HUES64 (cell line): ENCODE measurements at regions not wholly inside any gene's neighbourhood (a gene's known extent, or its start where the extent isn't known, plus 50 kb on each side); places are given as distances from the start of the nearest gene placed in this dataset.

Source experiments
- H3K27ac ChIP-seq: 2 replicates; pipeline ENCODE4 v1.7.0; 2013; ENCODE audit warnings: low read depth, low read length, inconsistent platforms
- H3K27me3 ChIP-seq: 2 replicates; pipeline ENCODE4 v1.6.1; 2013; ENCODE audit warnings: mild to moderate bottlenecking, low read length; ENCODE audit not compliant: insufficient read depth
- H3K36me3 ChIP-seq: 2 replicates; pipeline ENCODE4 v1.6.1; 2013; ENCODE audit warnings: mild to moderate bottlenecking, low read length; ENCODE audit not compliant: insufficient read depth
- H3K4me1 ChIP-seq: 2 replicates; pipeline ENCODE4 v1.6.1; 2013; ENCODE audit warnings: mild to moderate bottlenecking, low read length, moderate library complexity; ENCODE audit not compliant: insufficient read depth
- H3K4me3 ChIP-seq: 2 replicates; pipeline ENCODE4 v1.5.1; 2013; ENCODE audit warnings: mild to moderate bottlenecking, low read length, moderate library complexity
- H3K9ac ChIP-seq: 2 replicates; pipeline ENCODE4 v1.6.1; 2013; ENCODE audit warnings: mild to moderate bottlenecking, low read depth, low read length
- H3K9me3 ChIP-seq: 2 replicates; pipeline ENCODE4 v1.6.1; 2013; ENCODE audit warnings: low read depth, low read length; ENCODE audit not compliant: insufficient read depth
- WGBS: fragments of 150-250, 120-280 bp; methylation state at CpG from one replicate; pipeline ENCODE4 v1.1.7; 2013; ENCODE audit warnings: missing lambda C conversion rate; 5-methylcytosine and 5-hydroxymethylcytosine counted together

GRCh38 chr6:92566632-92567031 lies 852.7 kb downstream of the EPHA7 start:
- WGBS, result 90% methylated on average over 3 of the region's 4 CpGs
- Histone ChIP-seq H3K36me3 (no peaks in the 10 kb centered on the region), H3K9ac (no peak overlapping the region), H3K4me3 (no peak overlapping the region), H3K4me1 (no peaks in the 10 kb centered on the region), H3K27me3 (no peaks in the 10 kb centered on the region), H3K9me3 (no peaks in the 10 kb centered on the region), H3K27ac (no peak overlapping the region)

GRCh38 chr6:92564376-92564775 lies 855.0 kb downstream of the EPHA7 start:
- Histone ChIP-seq H3K27ac (no peak overlapping the region), H3K36me3 (no peaks in the 10 kb centered on the region)

DNA sequence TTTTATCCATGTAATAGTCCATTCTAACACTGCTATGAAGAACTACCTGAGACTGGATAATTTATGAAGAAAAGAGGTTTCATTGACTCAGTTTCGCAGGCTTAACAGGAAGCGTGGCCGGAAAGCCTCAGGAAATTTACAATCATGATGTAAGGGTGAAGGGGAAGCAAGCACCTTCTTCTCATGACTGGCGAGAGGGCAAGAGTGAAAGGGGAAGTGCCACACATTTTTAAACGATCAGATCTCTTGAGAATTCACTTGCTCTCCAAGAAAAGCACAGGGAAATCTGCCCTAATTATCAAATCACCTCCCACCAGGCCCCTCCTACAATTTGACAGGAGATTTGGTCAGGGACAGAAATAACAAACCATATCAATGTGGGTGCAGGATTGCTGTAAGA lies 859.7 kb downstream of the EPHA7 start:
- 68% methylated on average over 5 of the region's 5 CpGs for WGBS
- Histone ChIP-seq H3K27me3 (no peaks in the 10 kb centered on the region), H3K36me3 (no peaks in the 10 kb centered on the region), H3K27ac (no peak overlapping the region), H3K9ac (no peak overlapping the region), H3K4me1 (no peaks in the 10 kb centered on the region), H3K4me3 (no peak overlapping the region), H3K9me3 (no peaks in the 10 kb centered on the region)

More at GRCh38 chr6:92564376-92564775, 855.0 kb downstream of the EPHA7 start:
- H3K4me1 ChIP-seq, result no peaks in the 10 kb centered on the region
- no peak overlapping the region for H3K9ac ChIP-seq
- no peak overlapping the region for H3K4me3 ChIP-seq
- no peaks in the 10 kb centered on the region for H3K27me3 ChIP-seq
- 94% methylated on average over 3 of the region's 3 CpGs for WGBS
- H3K9me3 ChIP-seq, result no peaks in the 10 kb centered on the region

GRCh38 chr6:92559003-92559402 lies 860.4 kb downstream of the EPHA7 start:
- H3K27ac ChIP-seq, result no peak overlapping the region
- no peaks in the 10 kb centered on the region for H3K4me1 ChIP-seq
- H3K36me3 ChIP-seq, result no peaks in the 10 kb centered on the region
- no peaks in the 10 kb centered on the region for H3K9me3 ChIP-seq
- no peak overlapping the region for H3K9ac ChIP-seq
- 97% methylated on average over 2 of the region's 2 CpGs for WGBS
- no peak overlapping the region for H3K4me3 ChIP-seq
- no peaks in the 10 kb centered on the region for H3K27me3 ChIP-seq

GRCh38 chr6:92550501-92550900 lies 868.9 kb downstream of the EPHA7 start:
- no peaks in the 10 kb centered on the region for H3K9me3 ChIP-seq
- H3K4me3 ChIP-seq, result no peak overlapping the region
- no peaks in the 10 kb centered on the region for H3K4me1 ChIP-seq
- H3K36me3 ChIP-seq, result no peaks in the 10 kb centered on the region
- no peak overlapping the region for H3K9ac ChIP-seq
- WGBS, result 93% methylated on average over 1 of the region's 1 CpG
- no peaks in the 10 kb centered on the region for H3K27me3 ChIP-seq
- H3K27ac ChIP-seq, result no peak overlapping the region

DNA sequence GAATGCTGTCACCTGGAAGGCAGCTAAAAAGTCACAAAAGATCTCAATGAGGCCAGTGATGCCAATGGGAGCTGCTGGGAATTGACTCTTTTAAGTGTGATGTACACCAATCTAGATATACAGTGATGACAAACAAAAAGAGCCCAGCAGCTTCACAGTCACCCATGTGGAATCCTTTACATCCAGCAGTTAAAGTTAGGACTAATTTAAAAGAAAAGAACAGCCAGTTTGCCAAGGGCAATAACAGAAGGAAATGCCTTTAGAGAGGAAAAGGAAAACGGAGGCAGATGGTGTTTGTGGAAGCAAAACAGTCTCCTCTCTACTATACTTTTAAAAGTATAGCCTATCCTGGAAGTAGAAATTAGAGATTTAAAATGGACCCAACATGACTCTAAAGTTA lies 873.5 kb downstream of the EPHA7 start:
- H3K36me3 ChIP-seq, result no peaks in the 10 kb centered on the region
- no peaks in the 10 kb centered on the region for H3K4me1 ChIP-seq
- no CpG with 5 or more reads among the region's 1 CpG for WGBS
- no peak overlapping the region for H3K4me3 ChIP-seq
- no peak overlapping the region for H3K27ac ChIP-seq
- no peaks in the 10 kb centered on the region for H3K9me3 ChIP-seq
- no peaks in the 10 kb centered on the region for H3K27me3 ChIP-seq
- H3K9ac ChIP-seq, result no peak overlapping the region

- Histone ChIP-seq H3K4me3 (no peak overlapping the region), H3K9ac (no peak overlapping the region), H3K4me1 (no peaks in the 10 kb centered on the region), H3K27ac (no peak overlapping the region), H3K27me3 (no peaks in the 10 kb centered on the region), H3K9me3 (no peaks in the 10 kb centered on the region), H3K36me3 (no peaks in the 10 kb centered on the region)
- WGBS, result 89% methylated on average over 1 of the region's 1 CpG
Observed at GRCh38 chr6:92541448-92542060, 877.8 kb downstream of the EPHA7 start.

DNA sequence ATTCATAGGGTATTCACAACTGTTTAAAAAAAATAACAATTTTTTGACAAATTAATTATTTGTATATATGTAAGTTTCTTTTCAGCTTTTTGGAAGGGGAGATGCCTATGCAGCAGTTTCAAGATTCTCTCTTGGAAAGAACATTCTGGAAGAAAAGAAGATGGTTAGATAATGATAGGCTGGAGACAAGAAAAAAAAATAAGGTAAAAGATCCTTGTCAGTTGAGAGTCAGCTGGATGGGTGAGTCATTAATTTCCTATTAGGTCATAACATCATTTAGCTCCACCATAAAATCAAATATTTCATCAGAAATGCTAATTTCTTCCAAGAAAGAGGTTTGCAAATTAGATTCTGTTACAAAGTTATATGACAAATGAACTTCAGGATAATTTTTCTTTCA lies 880.4 kb downstream of the EPHA7 start:
- no peaks in the 10 kb centered on the region for H3K36me3 ChIP-seq
- no peaks in the 10 kb centered on the region for H3K4me1 ChIP-seq
- no peaks in the 10 kb centered on the region for H3K9me3 ChIP-seq
- no peak overlapping the region for H3K9ac ChIP-seq
- H3K27me3 ChIP-seq, result no peaks in the 10 kb centered on the region
- H3K27ac ChIP-seq, result no peak overlapping the region
- H3K4me3 ChIP-seq, result no peak overlapping the region

GRCh38 chr6:92538275-92538674 lies 881.1 kb downstream of the EPHA7 start:
- WGBS, result 43% methylated on average over 1 of the region's 1 CpG

DNA sequence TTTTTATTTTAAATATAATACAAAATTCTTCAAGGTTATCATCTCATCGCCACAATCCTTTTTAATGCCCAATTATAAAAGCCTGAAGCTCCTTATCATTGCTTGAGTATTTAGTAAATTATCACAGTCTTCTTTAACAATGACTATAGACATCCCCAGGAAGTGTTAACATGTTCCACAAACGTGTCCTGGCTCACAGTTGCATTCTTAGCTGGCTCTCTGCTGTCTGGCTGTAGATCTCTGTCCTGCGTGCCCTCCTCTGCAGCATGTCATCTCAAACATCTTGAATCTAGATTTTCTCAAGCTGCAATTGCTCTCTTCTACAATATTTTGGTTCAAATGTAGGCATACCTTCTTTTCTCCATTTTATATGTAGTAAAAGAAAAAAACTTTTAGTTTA lies 885.2 kb downstream of the EPHA7 start:
- Histone ChIP-seq H3K4me3 (no peak overlapping the region), H3K27me3 (no peaks in the 10 kb centered on the region), H3K9me3 (no peaks in the 10 kb centered on the region), H3K9ac (no peak overlapping the region), H3K27ac (no peak overlapping the region), H3K36me3 (no peaks in the 10 kb centered on the region), H3K4me1 (no peaks in the 10 kb centered on the region)
- 77% methylated on average over 2 of the region's 3 CpGs for WGBS

More at GRCh38 chr6:92538275-92538674, 881.1 kb downstream of the EPHA7 start:
- Histone ChIP-seq H3K9ac (no peak overlapping the region), H3K4me3 (no peak overlapping the region), H3K36me3 (no peaks in the 10 kb centered on the region), H3K4me1 (no peaks in the 10 kb centered on the region), H3K27me3 (no peaks in the 10 kb centered on the region), H3K9me3 (no peaks in the 10 kb centered on the region), H3K27ac (no peak overlapping the region)

DNA sequence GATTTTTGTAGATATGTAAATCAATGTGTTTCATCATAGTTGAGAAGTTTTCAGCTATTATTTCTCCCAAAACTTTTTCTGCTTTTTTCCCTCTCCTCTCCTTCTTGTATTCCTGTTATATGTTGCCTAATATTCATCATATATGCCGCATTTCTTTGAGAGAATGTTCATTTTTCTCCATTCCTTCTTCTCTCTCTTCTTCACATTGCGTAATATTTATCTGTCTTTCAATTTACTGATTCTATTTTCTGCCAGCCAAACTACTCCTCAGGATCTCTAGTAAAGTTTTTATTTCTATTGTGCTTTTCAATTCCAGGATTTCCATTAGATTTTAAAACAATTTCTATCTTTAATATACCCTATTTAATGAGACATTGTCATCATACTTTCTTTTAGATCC lies 896.8 kb downstream of the EPHA7 start:
- H3K27me3 ChIP-seq, result no peaks in the 10 kb centered on the region
- no peak overlapping the region for H3K27ac ChIP-seq
- no peak overlapping the region for H3K9ac ChIP-seq
- H3K4me3 ChIP-seq, result no peak overlapping the region
- no peaks in the 10 kb centered on the region for H3K4me1 ChIP-seq
- no peaks in the 10 kb centered on the region for H3K36me3 ChIP-seq
- WGBS, result 96% methylated on average over 2 of the region's 2 CpGs
- H3K9me3 ChIP-seq, result no peaks in the 10 kb centered on the region

DNA sequence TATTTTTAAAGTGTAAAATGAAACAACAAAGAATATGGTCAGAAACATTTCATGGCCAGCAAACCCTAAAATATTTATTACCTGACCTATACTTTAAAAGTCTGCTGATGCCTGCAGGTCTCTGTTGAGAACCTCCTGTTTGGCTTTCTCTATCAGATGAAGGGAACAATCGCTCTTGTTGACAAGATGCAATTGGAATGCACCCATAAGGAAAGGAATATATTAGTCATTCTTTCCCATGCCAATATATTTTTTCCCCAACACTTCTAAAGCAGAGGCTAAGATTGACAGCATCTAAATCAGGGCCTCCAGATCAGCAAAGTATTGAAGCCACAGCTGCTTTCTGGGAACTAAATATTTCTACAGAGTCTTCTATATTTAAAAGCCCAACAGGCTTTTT lies 897.8 kb downstream of the EPHA7 start:
- H3K4me3 ChIP-seq, result no peak overlapping the region
- no peaks in the 10 kb centered on the region for H3K9me3 ChIP-seq
- 92% methylated on average over 1 of the region's 1 CpG for WGBS
- H3K9ac ChIP-seq, result no peak overlapping the region
- H3K4me1 ChIP-seq, result no peaks in the 10 kb centered on the region
- H3K27me3 ChIP-seq, result no peaks in the 10 kb centered on the region
- H3K27ac ChIP-seq, result no peak overlapping the region
- H3K36me3 ChIP-seq, result no peaks in the 10 kb centered on the region
